Neural cell (in vitro differentiated cells): ENCODE measurements at regions not wholly inside any gene's neighbourhood (a gene's known extent, or its start where the extent isn't known, plus 50 kb on each side); places are given as distances from the start of the nearest gene placed in this dataset.

Experiments
- CTCF ChIP-seq: fragments of 450-650 bp; IDR thresholded peaks from 2 replicates; pipeline ENCODE4 v1.5.1; 2014; ENCODE audit warnings: antibody characterized with exemption, mild to moderate bottlenecking, moderate library complexity; ENCODE audit not compliant: poor library complexity, severe bottlenecking
- EZH2 ChIP-seq: fragments of 200-600, 300-800 bp; shearing (Covaris generic), sonication (generic); IDR thresholded peaks from 2 replicates; pipeline ENCODE4 v1.6.1; 2014; ENCODE audit warnings: antibody characterized with exemption, low read length, borderline replicate concordance, mild to moderate bottlenecking; ENCODE audit not compliant: insufficient read depth, poor library complexity, severe bottlenecking

DNA sequence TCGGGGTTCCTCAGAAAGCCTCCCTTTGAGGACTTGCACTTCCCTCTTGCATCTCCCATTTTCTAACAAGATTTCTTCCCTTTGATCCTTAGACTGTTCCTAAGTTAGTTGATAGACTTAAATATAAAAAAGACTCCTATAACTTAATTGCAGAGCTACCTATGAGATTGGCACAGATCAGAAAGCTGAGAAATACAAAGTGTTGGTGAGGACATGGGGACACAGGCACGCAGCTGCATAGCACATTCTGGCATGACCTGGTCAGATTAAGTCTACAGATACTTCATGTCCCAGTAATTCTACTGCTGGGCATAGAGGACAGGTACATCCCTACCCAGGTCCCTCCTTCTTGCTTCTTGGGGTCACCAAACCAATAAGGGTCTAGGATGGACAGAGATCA is 141.7 kb upstream of the LHX5 start:
- TF ChIP-seq EZH2 (no peak), CTCF (no peak)
